Gastroesophageal sphincter (tissue), 4 donors: ENCODE measurements at regions not wholly inside any gene's neighbourhood (a gene's known extent, or its start where the extent isn't known, plus 50 kb on each side); places are given as distances from the start of the nearest gene placed in this dataset.

Experiments used
- ATAC-seq: fragments of 150-250 bp; one replicate; pipeline ENCODE4 v1.9.1; 2016; ENCODE audit warnings: mild to moderate bottlenecking, moderate library complexity
- H3K27ac ChIP-seq, 4 donors: fragments of 200-600 bp; sonication (generic) in 3 of 4; 1 replicate in 3 of 4; 2 replicates in 1 of 4; pipeline ENCODE4 v1.5.1; 2016 to 2019
- H3K27me3 ChIP-seq: fragments of 200-600 bp; sonication (generic); one replicate; pipeline ENCODE4 v1.5.1; 2019
- H3K36me3 ChIP-seq, 2 donors: fragments of 200-600 bp; sonication (generic); one replicate each; pipeline ENCODE4 v1.5.1; 2019; ENCODE audit warnings: control low read depth in 1 of 2
- H3K4me1 ChIP-seq, 3 donors: fragments of 200-600 bp; sonication (generic); 1 replicate in 2 of 3; 2 replicates in 1 of 3; pipeline ENCODE4 v1.5.1; 2016 to 2019; ENCODE audit warnings: control low read depth in 2 of 3
- H3K4me3 ChIP-seq, 2 donors: fragments of 200-600 bp; sonication (generic); one replicate each; pipeline ENCODE4 v1.5.1; 2019; ENCODE audit warnings: mild to moderate bottlenecking in 1 of 2, moderate library complexity in 1 of 2
- H3K9me3 ChIP-seq, 3 donors: fragments of 200-600 bp; sonication (generic); one replicate each; pipeline ENCODE4 v1.5.1; 2017 to 2019; ENCODE audit warnings: control low read depth in 2 of 3
- EP300 ChIP-seq: sonication (generic); formaldehyde crosslinking; IDR thresholded peaks from one replicate; pipeline ENCODE4 v1.6.1; 2017; ENCODE audit warnings: antibody characterized with exemption, mild to moderate bottlenecking
- POLR2A ChIP-seq, 2 donors: fragments of 450-650 bp; IDR thresholded peaks; one replicate each; pipeline ENCODE4 v1.6.1; 2017; ENCODE audit warnings: antibody characterized with exemption in 2 of 2, mild to moderate bottlenecking in 2 of 2, moderate library complexity in 1 of 2
- POLR2AphosphoS5 ChIP-seq: sonication (generic); formaldehyde crosslinking; IDR thresholded peaks from one replicate; pipeline ENCODE4 v1.6.1; 2017; ENCODE audit warnings: antibody characterized with exemption
- WGBS, 2 donors: methylation state at CpG; one replicate each; pipeline ENCODE4 v1.1.5; 2018; ENCODE audit warnings: low coverage in 1 of 2; 5-methylcytosine and 5-hydroxymethylcytosine counted together
- TF ChIP-seq, protein P1 (sequence below), 4 experiments: fragments of 200-600 bp in 2 of 4; fragments of 450-650 bp in 2 of 4; sonication (generic) in 1 of 4; IDR thresholded peaks; one replicate each; pipeline ENCODE4 v1.5.1; 2017 to 2019; ENCODE audit warnings: antibody characterized with exemption in 4 of 4, mild to moderate bottlenecking in 2 of 4, moderate library complexity in 2 of 4

DNA sequence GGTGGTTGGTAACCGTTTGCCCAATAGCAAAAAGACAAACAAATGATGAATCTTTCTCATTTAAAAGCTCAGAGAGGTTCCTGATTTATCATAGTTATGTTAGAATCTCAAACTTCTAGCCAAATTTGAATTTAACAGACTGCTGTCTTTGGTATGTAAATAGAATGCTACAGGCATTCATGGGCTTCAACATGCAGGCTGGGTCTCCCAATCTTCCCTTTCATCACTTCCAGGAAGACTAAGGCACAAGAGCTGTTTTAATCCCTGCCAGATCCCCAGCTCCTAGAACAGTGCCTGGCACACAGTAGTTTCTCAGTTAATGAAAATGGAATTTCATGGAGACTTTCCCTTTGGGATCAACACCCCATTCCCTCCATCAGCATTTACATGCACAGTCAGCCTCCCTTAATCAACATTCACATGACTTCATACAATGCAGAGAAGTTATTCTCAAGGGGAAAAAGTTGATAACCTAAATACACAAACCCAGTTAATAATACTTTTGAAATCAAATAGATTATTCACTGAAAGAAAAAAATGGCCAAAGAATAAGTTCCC lies 107.6 kb upstream of the C1QTNF7 start:
- no peaks in the 10 kb centered on the region for H3K27me3 ChIP-seq
- no peak for TF ChIP-seq EP300
- TF ChIP-seq, protein P1, sequence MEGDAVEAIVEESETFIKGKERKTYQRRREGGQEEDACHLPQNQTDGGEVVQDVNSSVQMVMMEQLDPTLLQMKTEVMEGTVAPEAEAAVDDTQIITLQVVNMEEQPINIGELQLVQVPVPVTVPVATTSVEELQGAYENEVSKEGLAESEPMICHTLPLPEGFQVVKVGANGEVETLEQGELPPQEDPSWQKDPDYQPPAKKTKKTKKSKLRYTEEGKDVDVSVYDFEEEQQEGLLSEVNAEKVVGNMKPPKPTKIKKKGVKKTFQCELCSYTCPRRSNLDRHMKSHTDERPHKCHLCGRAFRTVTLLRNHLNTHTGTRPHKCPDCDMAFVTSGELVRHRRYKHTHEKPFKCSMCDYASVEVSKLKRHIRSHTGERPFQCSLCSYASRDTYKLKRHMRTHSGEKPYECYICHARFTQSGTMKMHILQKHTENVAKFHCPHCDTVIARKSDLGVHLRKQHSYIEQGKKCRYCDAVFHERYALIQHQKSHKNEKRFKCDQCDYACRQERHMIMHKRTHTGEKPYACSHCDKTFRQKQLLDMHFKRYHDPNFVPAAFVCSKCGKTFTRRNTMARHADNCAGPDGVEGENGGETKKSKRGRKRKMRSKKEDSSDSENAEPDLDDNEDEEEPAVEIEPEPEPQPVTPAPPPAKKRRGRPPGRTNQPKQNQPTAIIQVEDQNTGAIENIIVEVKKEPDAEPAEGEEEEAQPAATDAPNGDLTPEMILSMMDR (IDR thresholded peaks at IDR 0.05): no peak
- no peak for TF ChIP-seq POLR2A (IDR thresholded peaks at IDR 0.05)
- no peak for TF ChIP-seq POLR2AphosphoS5
- H3K36me3 ChIP-seq: no peaks in the 10 kb centered on the region
- WGBS, 2 donors: 45 to 62% methylated on average over 1 of the region's 1 CpG
- H3K4me3 ChIP-seq: no peak overlapping the region
- no peak overlapping the region for H3K27ac ChIP-seq
- H3K4me1 ChIP-seq: peaks cover 0 to 18% (median under 1%) of the 10 kb centered on the region in 3 donors
- no peak for ATAC-seq
- no peaks in the 10 kb centered on the region for H3K9me3 ChIP-seq

GRCh38 chr4:15322006-15322405 lies 105.8 kb upstream of the C1QTNF7 start:
- H3K9me3 ChIP-seq: no peaks in the 10 kb centered on the region
- TF ChIP-seq EP300 (no peak), POLR2AphosphoS5 (no peak), POLR2A (IDR thresholded peaks at IDR 0.05) (no peak)
- TF ChIP-seq, protein P1 (IDR thresholded peaks at IDR 0.05): no peak
- H3K27me3 ChIP-seq: no peaks in the 10 kb centered on the region
- H3K4me1 ChIP-seq: peaks cover 0 to 11% (median 0%) of the 10 kb centered on the region in 3 donors
- no peak overlapping the region for H3K27ac ChIP-seq
- H3K4me3 ChIP-seq: no peak overlapping the region
- no peaks in the 10 kb centered on the region for H3K36me3 ChIP-seq
- 44% methylated on average over 2 of the region's 3 CpGs; no CpG with 5 or more reads in 1 of the 2 donors for WGBS, 2 donors
- no peak for ATAC-seq

DNA sequence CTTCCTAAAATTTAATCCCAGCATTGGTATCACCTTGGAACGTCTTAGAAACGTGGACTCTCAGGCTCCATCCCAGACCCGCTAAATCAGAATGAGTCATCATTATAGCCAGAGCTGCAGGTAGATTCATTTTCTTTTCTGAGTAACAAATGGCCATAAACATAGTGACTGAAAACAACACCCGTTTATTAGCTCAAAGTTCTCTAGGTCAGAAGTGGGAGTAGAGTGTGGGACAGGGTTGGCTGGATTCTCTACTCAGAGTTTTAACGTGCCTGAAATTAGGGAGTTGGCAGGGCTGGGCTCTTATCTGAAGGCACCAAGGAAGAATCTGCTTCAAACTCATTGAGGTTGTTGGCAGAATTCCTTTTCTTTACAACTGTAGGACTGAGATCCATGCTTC lies 101.8 kb upstream of the C1QTNF7 start:
- WGBS, 2 donors: 55 to 71% methylated on average over 4 to 5 of the region's 5 CpGs
- no peak overlapping the region for H3K4me3 ChIP-seq
- H3K27me3 ChIP-seq: no peaks in the 10 kb centered on the region
- no peak overlapping the region for H3K27ac ChIP-seq
- no peak for ATAC-seq
- no peak for TF ChIP-seq EP300
- TF ChIP-seq, protein P1 (IDR thresholded peaks at IDR 0.05): no peak
- TF ChIP-seq POLR2A (IDR thresholded peaks at IDR 0.05): no peak
- no peak for TF ChIP-seq POLR2AphosphoS5
- peaks cover 0 to 7% (median 0%) of the 10 kb centered on the region in 3 donors for H3K4me1 ChIP-seq
- no peaks in the 10 kb centered on the region for H3K9me3 ChIP-seq
- no peaks in the 10 kb centered on the region for H3K36me3 ChIP-seq

DNA sequence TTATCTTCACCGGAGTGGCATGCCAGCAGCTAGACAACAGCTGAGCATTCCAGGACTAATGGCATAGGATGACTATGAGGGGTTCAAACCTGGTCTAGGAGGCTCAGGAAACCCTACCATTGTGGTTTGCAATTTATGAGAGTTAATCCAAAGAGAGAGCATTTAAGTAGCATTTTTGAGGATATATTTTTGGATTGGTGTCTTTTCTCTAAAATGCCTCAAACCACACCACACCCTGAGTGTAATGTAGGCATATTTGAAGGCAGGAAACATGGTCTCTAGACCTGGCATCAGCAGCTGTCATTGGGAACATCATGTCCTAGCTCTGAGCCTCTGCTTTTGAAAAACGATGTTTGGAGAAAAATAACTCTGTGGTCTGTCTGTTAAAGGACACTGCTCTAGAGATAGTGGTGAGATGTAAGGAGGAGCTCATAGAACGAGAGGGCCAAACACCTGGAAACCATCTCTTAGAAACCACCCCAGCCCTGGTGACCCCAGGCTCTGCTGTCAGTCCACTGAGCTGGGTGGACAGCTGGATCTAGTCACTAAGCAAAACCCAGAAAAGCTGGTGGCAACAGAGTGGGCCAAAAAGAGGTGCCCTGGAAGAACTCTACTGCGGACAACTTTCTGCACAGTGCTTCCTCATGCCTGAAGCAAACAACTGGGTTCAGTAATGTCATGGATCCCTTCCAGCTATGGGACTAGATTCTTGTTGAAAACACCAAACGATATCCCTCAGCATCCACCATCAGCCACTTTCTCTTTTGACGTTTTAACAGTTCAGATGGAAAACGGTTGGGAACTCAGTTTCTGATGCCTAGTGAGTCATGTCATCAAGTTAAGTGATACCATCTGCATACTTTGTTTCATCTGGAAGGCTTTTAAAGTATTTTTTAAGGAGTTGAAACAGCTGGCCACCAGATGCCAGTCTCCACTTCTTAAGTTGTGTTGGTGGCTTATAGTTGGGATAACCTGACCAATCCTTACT lies 100.2 kb upstream of the C1QTNF7 start:
- H3K36me3 ChIP-seq: no peaks in the 10 kb centered on the region
- ATAC-seq: peak; percentile 57
- 46 to 76% methylated on average over 4 to 7 of the region's 7 CpGs for WGBS, 2 donors
- no peaks in the 10 kb centered on the region for H3K27me3 ChIP-seq
- H3K4me1 ChIP-seq: peaks cover 0 to 10% (median 0%) of the 10 kb centered on the region in 3 donors
- H3K9me3 ChIP-seq: no peaks in the 10 kb centered on the region
- no peak overlapping the region for H3K4me3 ChIP-seq
- TF ChIP-seq, protein P1 (IDR thresholded peaks at IDR 0.05): no peak
- peak; percentile 50 for TF ChIP-seq POLR2AphosphoS5
- peak overlapping the region in 3 of 4 donors; percentile 22 to 38 (median 36) for H3K27ac ChIP-seq
